Neural cell (in vitro differentiated cells): ENCODE measurements at regions not wholly inside any gene's neighbourhood (a gene's known extent, or its start where the extent isn't known, plus 50 kb on each side); places are given as distances from the start of the nearest gene placed in this dataset.

ENCODE experiments used
- H2AFZ ChIP-seq: fragments of 200-600, 300-800 bp; sonication (generic), shearing (Covaris generic); 2 replicates; pipeline ENCODE4 v1.6.0; 2014; ENCODE audit warnings: low read depth, mild to moderate bottlenecking, antibody characterized with exemption, low read length, moderate library complexity
- H3F3A ChIP-seq: fragments of 200-600 bp; shearing (Covaris generic); 2 replicates; pipeline ENCODE4 v1.6.1; 2016; ENCODE audit warnings: mild to moderate bottlenecking, moderate library complexity, mixed read lengths, antibody characterized with exemption, low read length; ENCODE audit not compliant: insufficient read depth, poor library complexity, severe bottlenecking
- H3K27ac ChIP-seq: fragments of 200-600, 300-800 bp; sonication (generic), shearing (Covaris generic); 2 replicates; pipeline ENCODE4 v1.5.1; 2014; ENCODE audit warnings: mild to moderate bottlenecking, low read length, moderate library complexity
- H3K27me3 ChIP-seq: fragments of 300-800, 200-600 bp; sonication (generic), shearing (Covaris generic); 2 replicates; pipeline ENCODE4 v1.6.0; 2014; ENCODE audit warnings: mild to moderate bottlenecking, low read depth, low read length, moderate library complexity; ENCODE audit not compliant: insufficient read depth
- H3K36me3 ChIP-seq: fragments of 300-800, 200-600 bp; sonication (generic), shearing (Covaris generic); 2 replicates; pipeline ENCODE4 v1.5.1; 2014; ENCODE audit warnings: mild to moderate bottlenecking, antibody characterized with exemption, low read length, moderate library complexity; ENCODE audit not compliant: insufficient read depth
- H3K4me2 ChIP-seq: fragments of 300-800, 200-600 bp; sonication (generic), shearing (Covaris generic); 2 replicates; pipeline ENCODE4 v1.6.0; 2014; ENCODE audit warnings: mild to moderate bottlenecking, low read length
- H3K4me3 ChIP-seq: fragments of 300-800, 200-600 bp; sonication (generic), shearing (Covaris generic); 2 replicates; pipeline ENCODE4 v1.5.1; 2014; ENCODE audit warnings: mild to moderate bottlenecking, low read length, moderate library complexity
- H3K79me2 ChIP-seq: fragments of 200-600 bp; shearing (Covaris generic); replicated peaks from 2 replicates; pipeline ENCODE4 v1.6.0; 2014; ENCODE audit warnings: mild to moderate bottlenecking, low read length, moderate library complexity; ENCODE audit not compliant: insufficient read depth
- H3K9ac ChIP-seq: fragments of 300-800, 200-600 bp; sonication (generic), shearing (Covaris generic); 2 replicates; pipeline ENCODE4 v1.6.1; 2016; ENCODE audit warnings: mild to moderate bottlenecking, low read length, mixed read lengths
- H3K9me2 ChIP-seq: fragments of 200-600 bp; shearing (Covaris generic); 2 replicates; pipeline ENCODE4 v1.6.1; 2016; ENCODE audit warnings: mild to moderate bottlenecking, low read length, mixed read lengths; ENCODE audit not compliant: insufficient read depth
- H3K9me3 ChIP-seq: fragments of 200-600, 300-800 bp; sonication (generic), shearing (Covaris generic); 2 replicates; pipeline ENCODE4 v1.6.1; 2016; ENCODE audit warnings: mild to moderate bottlenecking, mixed run types, low read length, moderate library complexity, mixed read lengths
- H4K20me1 ChIP-seq: fragments of 200-600 bp; shearing (Covaris generic); 2 replicates; pipeline ENCODE4 v1.6.1; 2016; ENCODE audit warnings: mild to moderate bottlenecking, mixed run types; ENCODE audit not compliant: insufficient read depth
- CTCF ChIP-seq: fragments of 450-650 bp; IDR thresholded peaks from 2 replicates; pipeline ENCODE4 v1.5.1; 2014; ENCODE audit warnings: antibody characterized with exemption, mild to moderate bottlenecking, moderate library complexity; ENCODE audit not compliant: poor library complexity, severe bottlenecking
- EP300 ChIP-seq: fragments of 450-650 bp; conservative IDR thresholded peaks from 2 replicates; pipeline ENCODE4 v1.6.1; 2014; ENCODE audit warnings: antibody characterized with exemption, mild to moderate bottlenecking, moderate library complexity; ENCODE audit not compliant: poor library complexity, severe bottlenecking
- EZH2 ChIP-seq: fragments of 200-600, 300-800 bp; shearing (Covaris generic), sonication (generic); IDR thresholded peaks from 2 replicates; pipeline ENCODE4 v1.6.1; 2014; ENCODE audit warnings: antibody characterized with exemption, low read length, borderline replicate concordance, mild to moderate bottlenecking; ENCODE audit not compliant: insufficient read depth, poor library complexity, severe bottlenecking
- MXI1 ChIP-seq: fragments of 450-650 bp; conservative IDR thresholded peaks from 2 replicates; pipeline ENCODE4 v1.6.1; 2014; ENCODE audit warnings: antibody characterized with exemption, mild to moderate bottlenecking; ENCODE audit not compliant: poor library complexity, severe bottlenecking
- POLR2AphosphoS5 ChIP-seq: IDR thresholded peaks from 2 replicates; pipeline ENCODE4 v1.6.1; 2012
- RAD21 ChIP-seq: fragments of 450-650 bp; conservative IDR thresholded peaks from 2 replicates; pipeline ENCODE4 v1.6.1; 2014; ENCODE audit warnings: antibody characterized with exemption, mild to moderate bottlenecking, moderate library complexity
- SMC3 ChIP-seq: fragments of 450-650 bp; conservative IDR thresholded peaks from 2 replicates; pipeline ENCODE4 v1.6.1; 2014; ENCODE audit warnings: antibody characterized with exemption, mild to moderate bottlenecking, moderate library complexity; ENCODE audit not compliant: poor library complexity
- TAF1 ChIP-seq: IDR thresholded peaks from 2 replicates; pipeline ENCODE4 v1.6.1; 2012; ENCODE audit warnings: low read depth
- TF ChIP-seq, protein P1 (sequence below): IDR thresholded peaks from 2 replicates; pipeline ENCODE4 v1.6.1; 2012; ENCODE audit warnings: borderline replicate concordance

DNA sequence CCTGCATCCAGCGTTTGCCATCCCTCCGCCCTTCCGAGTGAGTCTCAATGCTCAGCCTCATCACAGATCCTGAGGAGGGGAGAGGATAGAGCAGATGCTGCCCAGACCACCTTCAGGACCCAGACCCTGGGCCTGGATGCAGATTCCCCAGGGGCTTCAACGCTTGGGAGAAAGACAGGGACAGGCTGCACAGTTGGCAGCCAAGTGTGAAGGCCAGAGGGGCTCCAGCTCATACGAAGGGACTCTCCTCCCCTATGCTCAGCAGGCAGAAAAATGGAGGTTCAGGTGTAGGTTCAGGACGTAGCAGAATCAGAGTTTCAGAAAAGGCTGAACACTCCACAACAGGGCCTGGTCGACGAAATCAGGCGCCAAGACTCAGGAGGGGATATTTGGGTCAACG, 378.5 kb upstream of the IRX1 start:
- no peak for TF ChIP-seq SMC3
- TF ChIP-seq MXI1, result no peak
- no peak for TF ChIP-seq POLR2AphosphoS5
- no peak for TF ChIP-seq CTCF
- TF ChIP-seq EZH2, result no peak
- TF ChIP-seq, protein P1, sequence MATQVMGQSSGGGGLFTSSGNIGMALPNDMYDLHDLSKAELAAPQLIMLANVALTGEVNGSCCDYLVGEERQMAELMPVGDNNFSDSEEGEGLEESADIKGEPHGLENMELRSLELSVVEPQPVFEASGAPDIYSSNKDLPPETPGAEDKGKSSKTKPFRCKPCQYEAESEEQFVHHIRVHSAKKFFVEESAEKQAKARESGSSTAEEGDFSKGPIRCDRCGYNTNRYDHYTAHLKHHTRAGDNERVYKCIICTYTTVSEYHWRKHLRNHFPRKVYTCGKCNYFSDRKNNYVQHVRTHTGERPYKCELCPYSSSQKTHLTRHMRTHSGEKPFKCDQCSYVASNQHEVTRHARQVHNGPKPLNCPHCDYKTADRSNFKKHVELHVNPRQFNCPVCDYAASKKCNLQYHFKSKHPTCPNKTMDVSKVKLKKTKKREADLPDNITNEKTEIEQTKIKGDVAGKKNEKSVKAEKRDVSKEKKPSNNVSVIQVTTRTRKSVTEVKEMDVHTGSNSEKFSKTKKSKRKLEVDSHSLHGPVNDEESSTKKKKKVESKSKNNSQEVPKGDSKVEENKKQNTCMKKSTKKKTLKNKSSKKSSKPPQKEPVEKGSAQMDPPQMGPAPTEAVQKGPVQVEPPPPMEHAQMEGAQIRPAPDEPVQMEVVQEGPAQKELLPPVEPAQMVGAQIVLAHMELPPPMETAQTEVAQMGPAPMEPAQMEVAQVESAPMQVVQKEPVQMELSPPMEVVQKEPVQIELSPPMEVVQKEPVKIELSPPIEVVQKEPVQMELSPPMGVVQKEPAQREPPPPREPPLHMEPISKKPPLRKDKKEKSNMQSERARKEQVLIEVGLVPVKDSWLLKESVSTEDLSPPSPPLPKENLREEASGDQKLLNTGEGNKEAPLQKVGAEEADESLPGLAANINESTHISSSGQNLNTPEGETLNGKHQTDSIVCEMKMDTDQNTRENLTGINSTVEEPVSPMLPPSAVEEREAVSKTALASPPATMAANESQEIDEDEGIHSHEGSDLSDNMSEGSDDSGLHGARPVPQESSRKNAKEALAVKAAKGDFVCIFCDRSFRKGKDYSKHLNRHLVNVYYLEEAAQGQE, result no peak
- TF ChIP-seq TAF1, result no peak
- TF ChIP-seq EP300, result no peak
- no peak for TF ChIP-seq RAD21
- no peak overlapping the region for H3K9ac ChIP-seq
- H3K4me3 ChIP-seq, result no peak overlapping the region
- no peaks in the 10 kb centered on the region for H3K27me3 ChIP-seq
- no peaks in the 10 kb centered on the region for H3F3A ChIP-seq
- no peak overlapping the region for H2AFZ ChIP-seq
- H3K9me3 ChIP-seq, result no peaks in the 10 kb centered on the region
- no peak overlapping the region for H3K27ac ChIP-seq
- H3K4me2 ChIP-seq, result no peak overlapping the region
- H3K36me3 ChIP-seq, result no peaks in the 10 kb centered on the region
- no peaks in the 10 kb centered on the region for H3K79me2 ChIP-seq
- H3K9me2 ChIP-seq, result no peaks in the 10 kb centered on the region
- no peaks in the 10 kb centered on the region for H4K20me1 ChIP-seq

DNA sequence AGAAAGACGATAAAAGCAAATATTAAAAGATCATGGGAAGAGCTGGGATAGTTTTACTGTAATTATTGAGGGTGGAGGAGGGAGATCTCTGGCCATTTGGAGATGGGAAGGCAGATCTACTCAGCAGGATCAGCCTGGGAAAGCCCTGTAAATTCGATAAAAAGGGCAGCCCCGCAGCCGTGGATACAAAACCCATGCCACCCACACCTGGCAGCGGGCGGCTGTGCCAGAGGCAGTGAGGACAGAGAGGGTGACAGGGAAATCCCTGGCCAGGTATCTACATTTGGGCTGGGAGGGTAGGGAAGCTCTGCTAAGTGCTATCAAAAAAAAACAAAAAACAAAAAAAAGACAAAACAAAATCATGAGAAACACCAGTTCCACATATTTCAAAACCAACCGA, 379.2 kb upstream of the IRX1 start:
- Histone ChIP-seq H3K9me2 (no peaks in the 10 kb centered on the region), H3K4me3 (no peak overlapping the region), H3K9ac (no peak overlapping the region)

More for the DNA sequence above, 379.2 kb upstream of the IRX1 start:
- TF ChIP-seq POLR2AphosphoS5 (no peak), RAD21 (no peak), MXI1 (no peak), EP300 (no peak), TAF1 (no peak), SMC3 (no peak), CTCF (no peak), EZH2 (no peak)
- TF ChIP-seq, protein P1, result no peak
- Histone ChIP-seq H2AFZ (no peak overlapping the region), H3K9me3 (no peaks in the 10 kb centered on the region), H3K36me3 (no peaks in the 10 kb centered on the region), H4K20me1 (no peaks in the 10 kb centered on the region), H3F3A (no peaks in the 10 kb centered on the region), H3K27ac (no peak overlapping the region), H3K79me2 (no peaks in the 10 kb centered on the region), H3K27me3 (no peaks in the 10 kb centered on the region), H3K4me2 (no peak overlapping the region)
